Heart right ventricle (tissue), 16 donors: ENCODE measurements at regions not wholly inside any gene's neighbourhood (a gene's known extent, or its start where the extent isn't known, plus 50 kb on each side); places are given as distances from the start of the nearest gene placed in this dataset.

Experiments
- ATAC-seq, 8 donors: fragments of 200-7000 bp; cut with Tn5 transposase; one replicate each; pipeline ENCODE4 v1.9.1; 2020; ENCODE audit warnings: mild to moderate bottlenecking in 8 of 8, moderate library complexity in 8 of 8, moderate number of reproducible peaks in 1 of 8
- DNase-seq, 2 donors: peaks; one replicate each; pipeline ENCODE4 v3.0.0-alpha.2; 2020
- H3K27ac ChIP-seq, 10 donors: fragments of 200-600 bp; sonication (generic) in 2 of 10; one replicate each; pipeline versions ENCODE4 v1.5.0 to v1.8.0; 2020 to 2022; ENCODE audit warnings: mild to moderate bottlenecking in 3 of 10
- H3K27me3 ChIP-seq, 7 donors: fragments of 200-600 bp; one replicate each; pipeline ENCODE4 v1.8.0; 2021 to 2022; ENCODE audit warnings: mild to moderate bottlenecking in 2 of 7
- H3K36me3 ChIP-seq, 9 donors: fragments of 200-600 bp; sonication (generic) in 1 of 9; one replicate each; pipeline versions ENCODE4 v1.5.0 to v1.8.0; 2020 to 2022; ENCODE audit warnings: mild to moderate bottlenecking in 2 of 9
- H3K4me1 ChIP-seq, 9 donors: fragments of 200-600 bp; sonication (generic) in 1 of 9; one replicate each; pipeline versions ENCODE4 v1.5.0 to v1.8.0; 2020 to 2022; ENCODE audit warnings: mild to moderate bottlenecking in 4 of 9
- H3K4me3 ChIP-seq, 10 donors: fragments of 200-600 bp; sonication (generic) in 2 of 10; one replicate each; pipeline versions ENCODE4 v1.5.0 to v1.8.0; 2020 to 2022; ENCODE audit warnings: mild to moderate bottlenecking in 7 of 10, moderate library complexity in 2 of 10
- H3K9me3 ChIP-seq, 11 donors: fragments of 200-600 bp in 10 of 11; sonication (generic) in 2 of 11; one replicate each; pipeline versions ENCODE4 v1.5.0 to v1.8.0; 2013 to 2022; ENCODE audit warnings: mild to moderate bottlenecking in 2 of 11, control low read depth in 1 of 11, moderate library complexity in 1 of 11
- CTCF ChIP-seq, 9 donors: fragments of 200-600 bp; sonication (generic) in 2 of 9; IDR thresholded peaks; one replicate each; pipeline versions ENCODE4 v1.5.0 to v1.8.0; 2021 to 2022; ENCODE audit warnings: antibody characterized with exemption in 9 of 9, mild to moderate bottlenecking in 5 of 9, moderate library complexity in 1 of 9
- WGBS, 2 donors: extraction: QIAGEN DNeasy Blood & Tissue Kit; methylation state at CpG; one replicate each; pipeline ENCODE4 v1.1.7; 2013; ENCODE audit warnings: inconsistent platforms in 1 of 2; 5-methylcytosine and 5-hydroxymethylcytosine counted together
- intact Hi-C, 10 donors: fragments of 100-400 bp; cut with DNase I; formaldehyde crosslinking; loops; one replicate each; pipeline versions ENCODE4 v1.11.1 to v1.14.2; 2022
- donor health status: Arrhythmogenic right ventricular cardiomyopathy.
- donor health status: ischemic (EF 13 %, LVEDD 7.1; RV severe dilation, severe dysfunction).
- donor health status: healthy with polysubstance abuse.
- donor health status: DM: no; HTN: yes; CAD: no.
- donor health status: DM: no; HTN: no; CAD: no.
- donor health status: ischemic (EF 25% LVEDD 6.9; RV normal size, moderate dysfunction).
- donor health status: ischemic (EF 25% LVEDD 5.7; RV mildly dilated, moderate dysfunction).
- donor health status: healthy.
- donor health status: DM: yes; HTN: yes; CAD: no.
- donor health status: Ischemic cardiomyopathy.
- donor health status: ischemic (EF 35%, LVEDD 5.7; RV mildly dilated, moderate dysfunction).
- donor health status: nonischemic (EF 11% LVEDD 7.7; RV severe dilation, severe dysfunction).
- donor health status: DM: yes; HTN: yes; CAD: no.
- donor health status: PGD.
- donor health status: ischemic (EF 29% LVEDD 5.4; RV normal size, mild dysfunction).
- donor health status: nonischemic (EF 23%, LVEDD 6.1; RV moderate dilation, normal function).

DNA sequence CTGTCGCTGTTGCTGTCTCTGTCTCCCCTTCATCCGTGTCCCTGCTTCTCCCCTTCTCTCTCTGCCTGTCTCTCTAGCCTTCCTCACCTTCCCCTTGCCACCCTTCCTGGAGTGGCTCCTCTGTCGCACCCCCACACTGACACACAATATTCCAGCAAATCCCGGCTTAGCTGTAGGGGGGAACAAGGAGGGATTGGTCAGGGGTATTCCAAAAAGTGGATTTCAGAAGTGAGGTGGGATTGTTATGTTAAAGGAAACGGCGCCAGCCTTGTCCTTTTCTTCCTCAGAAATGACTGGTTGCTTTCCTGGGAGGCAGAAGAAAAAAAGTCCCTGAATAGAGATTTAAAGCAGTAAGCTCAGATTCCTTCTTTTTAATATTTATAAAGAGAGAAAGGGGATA lies 76.3 kb upstream of the SIRPA start:
- no peak for DNase-seq
- Histone ChIP-seq H3K4me3 (no peak overlapping the region), H3K27ac (peak overlapping the region in 7 of 10 donors; percentile 38 to 88 (median 63)), H3K36me3 (no peaks in the 10 kb centered on the region), H3K27me3 (peaks cover 0 to 8% (median 0%) of the 10 kb centered on the region in 7 donors), H3K9me3 (peaks cover 0 to 30% (median 15%) of the 10 kb centered on the region in 11 donors), H3K4me1 (peaks cover 6 to 75% (median 31%) of the 10 kb centered on the region in 9 donors)
- intact Hi-C loops: loop anchor here in 1 of 10 donors (10.0 kb wide), 1 partner anchor 326 kb away; no protein-coding TSS in a partner anchor
- ATAC-seq: no peak
- TF ChIP-seq CTCF (IDR thresholded peaks at IDR 0.05): no peak
- WGBS, 2 donors: 74 to 79% methylated on average over 6 of the region's 6 CpGs

DNA sequence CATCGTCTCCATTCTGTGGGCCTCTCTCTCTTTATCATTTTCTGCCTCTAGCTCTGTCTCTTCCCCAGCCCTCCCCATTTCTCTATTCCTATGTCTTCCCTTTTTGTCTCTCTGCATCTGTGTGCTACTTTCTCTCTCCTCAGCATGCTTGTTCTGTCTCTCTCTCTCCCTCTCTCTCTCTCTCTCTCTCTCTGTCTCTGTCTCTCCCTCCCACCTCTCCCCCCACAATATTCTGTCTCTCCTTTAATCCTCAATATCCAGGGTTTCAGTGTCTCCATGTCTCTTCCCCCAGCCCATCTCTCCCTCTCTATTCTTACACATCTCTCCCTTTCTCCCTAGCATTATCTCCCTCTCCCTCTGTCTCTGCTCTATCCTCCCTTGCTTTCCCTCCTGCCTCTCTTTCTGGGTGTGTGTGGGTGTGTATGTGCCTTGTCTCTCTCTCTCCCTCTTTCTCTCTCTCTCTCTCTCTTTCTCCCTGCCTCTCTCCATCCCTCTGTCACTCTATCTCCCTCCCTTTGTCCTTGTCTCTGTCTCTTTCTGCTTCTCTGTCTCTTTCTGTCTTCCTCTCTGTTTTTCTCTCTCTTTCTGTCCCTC lies 76.9 kb upstream of the SIRPA start:
- Histone ChIP-seq H3K9me3 (peaks cover 0 to 25% (median 13%) of the 10 kb centered on the region in 11 donors), H3K36me3 (no peaks in the 10 kb centered on the region), H3K4me1 (peaks cover 10 to 75% (median 36%) of the 10 kb centered on the region in 9 donors), H3K27ac (peak overlapping the region in 6 of 10 donors; percentile 38 to 88 (median 72)), H3K27me3 (peaks cover 0 to 8% (median 0%) of the 10 kb centered on the region in 7 donors), H3K4me3 (no peak overlapping the region)
- TF ChIP-seq CTCF (IDR thresholded peaks at IDR 0.05): no peak
- intact Hi-C loops: loop anchor here in 1 of 10 donors (10.0 kb wide), 1 partner anchor 326 kb away; no protein-coding TSS in a partner anchor
- no peak for ATAC-seq
- no peak for DNase-seq
- 59 to 79% methylated on average over 1 of the region's 1 CpG for WGBS, 2 donors

DNA sequence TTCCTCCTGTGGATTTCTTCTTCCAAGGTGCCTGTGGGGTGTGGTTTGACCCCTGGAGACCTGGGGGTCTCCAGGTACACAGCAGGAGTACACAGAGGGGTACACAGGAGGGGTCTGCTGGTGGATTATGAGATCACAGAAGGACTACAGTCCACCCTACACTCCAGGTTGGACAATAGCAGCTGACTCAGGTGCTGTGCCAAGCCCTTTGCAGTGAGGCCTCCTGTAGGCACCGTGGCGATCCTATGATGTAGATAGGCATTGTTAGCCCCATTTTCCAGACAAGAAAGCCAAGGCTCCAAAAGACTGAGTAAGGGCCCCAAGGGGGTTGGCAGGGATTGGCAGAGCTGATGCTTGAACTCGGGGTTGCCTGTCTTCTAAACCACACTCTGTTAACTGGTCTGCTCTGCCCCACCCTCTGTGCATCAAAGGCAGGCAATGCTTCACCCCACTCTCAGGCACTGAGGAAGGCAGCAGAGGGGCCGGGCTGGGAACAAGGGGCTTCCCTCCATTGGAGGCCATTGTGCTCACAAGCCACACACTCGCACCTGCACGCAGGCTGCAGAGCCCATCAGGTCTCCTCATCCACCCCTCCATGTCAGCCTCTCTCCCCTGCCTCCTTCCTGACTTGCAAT lies 77.5 kb upstream of the SIRPA start:
- H3K27ac ChIP-seq: peak overlapping the region in 6 of 10 donors; percentile 80 to 88 (median 86)
- peaks cover 0 to 18% (median 9%) of the 10 kb centered on the region in 11 donors for H3K9me3 ChIP-seq
- peaks cover 15 to 78% (median 40%) of the 10 kb centered on the region in 9 donors for H3K4me1 ChIP-seq
- intact Hi-C loops: loop anchor here in 1 of 10 donors (10.0 kb wide), 1 partner anchor 327 kb away; no protein-coding TSS in a partner anchor
- TF ChIP-seq CTCF (IDR thresholded peaks at IDR 0.05): no peak
- 94 to 97% methylated on average over 6 of the region's 6 CpGs for WGBS, 2 donors
- no peak overlapping the region for H3K4me3 ChIP-seq
- DNase-seq: no peak
- H3K27me3 ChIP-seq: peaks cover 0 to 8% (median 0%) of the 10 kb centered on the region in 7 donors
- ATAC-seq: no peak
- H3K36me3 ChIP-seq: no peaks in the 10 kb centered on the region
